HEK293 (cell line): ENCODE measurements at regions not wholly inside any gene's neighbourhood (a gene's known extent, or its start where the extent isn't known, plus 50 kb on each side); places are given as distances from the start of the nearest gene placed in this dataset.

Source experiments
- CTCF ChIA-PET: fragments of 350-600 bp; formaldehyde crosslinking; extraction: SDS; loops from one replicate; lab custom pipeline; 2021; ENCODE audit warnings: antibody characterized with exemption; lab: Yijun Ruan, JAX
- POLR2A ChIA-PET: fragments of 300-600 bp; formaldehyde crosslinking; extraction: SDS; loops from one replicate; lab custom pipeline; 2020; ENCODE audit warnings: antibody characterized with exemption, inconsistent platforms; lab: Yijun Ruan, JAX
- H3K27ac ChIP-seq: fragments of 200-500 bp; sonication (Bioruptor generic); 2 replicates; pipeline ENCODE4 v1.5.1; 2014; ENCODE audit warnings: low read depth, low read length, control low read depth, inconsistent platforms; ENCODE audit errors: extremely low read depth
- H3K36me3 ChIP-seq, 2 experiments: fragments of 200-500 bp in 1 of 2; sonication (Bioruptor generic) in 1 of 2; 1 replicate in 1 of 2; 2 replicates in 1 of 2; pipeline ENCODE4 v1.5.1; 2014 to 2017; ENCODE audit warnings: inconsistent platforms in 2 of 2, low read length in 2 of 2; ENCODE audit not compliant: control insufficient read depth in 2 of 2, insufficient read depth in 1 of 2
- H3K4me1 ChIP-seq: fragments of 200-500 bp; sonication (Bioruptor generic); 2 replicates; pipeline ENCODE4 v1.5.1; 2014; ENCODE audit warnings: mild to moderate bottlenecking, low read length, inconsistent platforms; ENCODE audit not compliant: control insufficient read depth, insufficient read depth
- H3K4me3 ChIP-seq: 2 replicates; pipeline ENCODE4 v1.5.1; 2011; ENCODE audit warnings: low read depth, mild to moderate bottlenecking, control low read depth, low read length, moderate library complexity
- H3K9me3 ChIP-seq: fragments of 200-500 bp; sonication (Bioruptor generic); 2 replicates; pipeline ENCODE4 v1.5.1; 2014; ENCODE audit warnings: low read depth, low read length, inconsistent platforms; ENCODE audit not compliant: control insufficient read depth, insufficient read depth
- OVOL3 ChIP-seq: fragments of 450-650 bp; formaldehyde crosslinking; IDR thresholded peaks from 2 replicates; pipeline ENCODE4 v1.5.1; 2016; ENCODE audit warnings: missing biosample characterization, missing genetic modification characterization
- RBAK ChIP-seq: fragments of 450-650 bp; formaldehyde crosslinking; IDR thresholded peaks from 2 replicates; pipeline ENCODE4 v1.5.1; 2016; ENCODE audit warnings: missing biosample characterization, missing genetic modification characterization
- ZNF138 ChIP-seq: fragments of 450-650 bp; formaldehyde crosslinking; IDR thresholded peaks from 2 replicates; pipeline ENCODE4 v1.5.1; 2016; ENCODE audit warnings: missing biosample characterization, missing genetic modification characterization, borderline replicate concordance
- ZNF335 ChIP-seq: fragments of 450-650 bp; formaldehyde crosslinking; conservative IDR thresholded peaks from 2 replicates; pipeline ENCODE4 v1.5.1; 2016; ENCODE audit warnings: missing biosample characterization, missing genetic modification characterization
- ZNF354C ChIP-seq: fragments of 450-650 bp; formaldehyde crosslinking; IDR thresholded peaks from 2 replicates; pipeline ENCODE4 v1.5.1; 2016; ENCODE audit warnings: missing biosample characterization, missing genetic modification characterization, low read depth, borderline replicate concordance
- ZNF366 ChIP-seq: fragments of 450-650 bp; formaldehyde crosslinking; conservative IDR thresholded peaks from 2 replicates; pipeline ENCODE4 v1.5.1; 2016; ENCODE audit warnings: missing biosample characterization, missing genetic modification characterization
- ZNF501 ChIP-seq: fragments of 450-650 bp; formaldehyde crosslinking; IDR thresholded peaks from 2 replicates; pipeline ENCODE4 v1.5.1; 2016; ENCODE audit warnings: missing biosample characterization, missing genetic modification characterization
- ZNF513 ChIP-seq: fragments of 450-650 bp; IDR thresholded peaks from 2 replicates; pipeline ENCODE4 v1.5.1; 2018; ENCODE audit warnings: missing biosample characterization, missing genetic modification characterization
- ZNF530 ChIP-seq: fragments of 450-650 bp; formaldehyde crosslinking; IDR thresholded peaks from 2 replicates; pipeline ENCODE4 v1.5.1; 2016; ENCODE audit warnings: low read depth, missing biosample characterization, missing genetic modification characterization
- ZNF623 ChIP-seq: fragments of 450-650 bp; formaldehyde crosslinking; IDR thresholded peaks from 2 replicates; pipeline ENCODE4 v1.5.1; 2016; ENCODE audit warnings: missing biosample characterization, missing genetic modification characterization
- ZNF677 ChIP-seq: fragments of 450-650 bp; IDR thresholded peaks from 2 replicates; pipeline ENCODE4 v1.5.0; 2018; ENCODE audit warnings: missing biosample characterization, mild to moderate bottlenecking, missing genetic modification characterization, moderate library complexity
- ZNF785 ChIP-seq: fragments of 450-650 bp; formaldehyde crosslinking; IDR thresholded peaks from 2 replicates; pipeline ENCODE4 v1.5.1; 2016; ENCODE audit warnings: missing biosample characterization, missing genetic modification characterization
- ZSCAN23 ChIP-seq: fragments of 450-650 bp; formaldehyde crosslinking; IDR thresholded peaks from 2 replicates; pipeline ENCODE4 v1.5.1; 2016; ENCODE audit warnings: missing biosample characterization, missing genetic modification characterization
- TF ChIP-seq, protein P1 (sequence below): fragments of 450-650 bp; formaldehyde crosslinking; IDR thresholded peaks from 2 replicates; pipeline ENCODE4 v1.5.1; 2016; ENCODE audit warnings: missing biosample characterization, missing genetic modification characterization
- TF ChIP-seq, protein P2 (sequence below): fragments of 450-650 bp; formaldehyde crosslinking; IDR thresholded peaks from 2 replicates; pipeline ENCODE4 v1.5.1; 2016; ENCODE audit warnings: missing biosample characterization, missing genetic modification characterization
- TF ChIP-seq, protein P3 (sequence below): fragments of 450-650 bp; formaldehyde crosslinking; IDR thresholded peaks from 2 replicates; pipeline ENCODE4 v1.5.1; 2016; ENCODE audit warnings: missing biosample characterization, missing genetic modification characterization
- TF ChIP-seq, protein P4 (sequence below): fragments of 450-650 bp; formaldehyde crosslinking; IDR thresholded peaks from 2 replicates; pipeline ENCODE4 v1.5.1; 2016; ENCODE audit warnings: missing biosample characterization, missing genetic modification characterization

DNA sequence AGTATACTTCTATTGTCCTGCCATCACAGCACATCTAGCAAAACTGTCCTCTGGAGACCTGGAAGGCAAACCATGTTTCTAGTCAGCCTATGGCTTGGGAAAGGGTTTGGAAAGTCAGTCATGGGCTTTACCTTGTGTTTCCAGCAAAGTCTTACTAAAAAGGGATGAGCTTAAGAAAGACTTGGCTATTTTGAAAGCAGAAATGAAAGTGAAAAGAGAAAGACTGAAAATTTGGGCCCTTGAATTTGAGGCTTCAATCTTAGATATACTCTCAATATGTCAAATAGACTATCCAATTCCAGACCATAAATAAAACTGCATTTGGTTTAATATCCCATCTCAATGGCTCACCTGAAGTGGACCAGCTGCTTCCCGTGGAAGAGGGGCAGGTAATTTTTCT is 127.9 kb downstream of the ZNF330 start:
- H3K9me3 ChIP-seq: no peaks in the 10 kb centered on the region
- ChIA-PET POLR2A (no interaction called here), CTCF (no interaction called here)
- H3K4me1 ChIP-seq: no peaks in the 10 kb centered on the region
- TF ChIP-seq ZNF354C: no peak
- no peak for TF ChIP-seq OVOL3 (tag by site-specific recombination)
- no peak for TF ChIP-seq ZNF530 (tag by site-specific recombination)
- TF ChIP-seq ZNF366 (tag by site-specific recombination): no peak
- no peak for TF ChIP-seq ZNF335 (tag by site-specific recombination)
- TF ChIP-seq ZNF501 (tag by site-specific recombination): no peak
- TF ChIP-seq ZSCAN23: no peak
- no peak for TF ChIP-seq ZNF677 (tag by site-specific recombination)
- TF ChIP-seq, protein P1, sequence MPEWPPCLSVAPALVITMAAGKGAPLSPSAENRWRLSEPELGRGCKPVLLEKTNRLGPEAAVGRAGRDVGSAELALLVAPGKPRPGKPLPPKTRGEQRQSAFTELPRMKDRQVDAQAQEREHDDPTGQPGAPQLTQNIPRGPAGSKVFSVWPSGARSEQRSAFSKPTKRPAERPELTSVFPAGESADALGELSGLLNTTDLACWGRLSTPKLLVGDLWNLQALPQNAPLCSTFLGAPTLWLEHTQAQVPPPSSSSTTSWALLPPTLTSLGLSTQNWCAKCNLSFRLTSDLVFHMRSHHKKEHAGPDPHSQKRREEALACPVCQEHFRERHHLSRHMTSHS (tag by site-specific recombination): no peak
- no peak for TF ChIP-seq ZNF623 (tag by site-specific recombination)
- TF ChIP-seq ZNF138: no peak
- H3K27ac ChIP-seq: no peak overlapping the region
- no peaks in the 10 kb centered on the region for H3K36me3 ChIP-seq
- no peak overlapping the region for H3K4me3 ChIP-seq

GRCh38 chr4:141349236-141349635 is 128.5 kb downstream of the ZNF330 start:
- CTCF ChIA-PET: no interaction called here
- no peak overlapping the region for H3K27ac ChIP-seq
- H3K36me3 ChIP-seq: no peaks in the 10 kb centered on the region
- TF ChIP-seq, protein P2, sequence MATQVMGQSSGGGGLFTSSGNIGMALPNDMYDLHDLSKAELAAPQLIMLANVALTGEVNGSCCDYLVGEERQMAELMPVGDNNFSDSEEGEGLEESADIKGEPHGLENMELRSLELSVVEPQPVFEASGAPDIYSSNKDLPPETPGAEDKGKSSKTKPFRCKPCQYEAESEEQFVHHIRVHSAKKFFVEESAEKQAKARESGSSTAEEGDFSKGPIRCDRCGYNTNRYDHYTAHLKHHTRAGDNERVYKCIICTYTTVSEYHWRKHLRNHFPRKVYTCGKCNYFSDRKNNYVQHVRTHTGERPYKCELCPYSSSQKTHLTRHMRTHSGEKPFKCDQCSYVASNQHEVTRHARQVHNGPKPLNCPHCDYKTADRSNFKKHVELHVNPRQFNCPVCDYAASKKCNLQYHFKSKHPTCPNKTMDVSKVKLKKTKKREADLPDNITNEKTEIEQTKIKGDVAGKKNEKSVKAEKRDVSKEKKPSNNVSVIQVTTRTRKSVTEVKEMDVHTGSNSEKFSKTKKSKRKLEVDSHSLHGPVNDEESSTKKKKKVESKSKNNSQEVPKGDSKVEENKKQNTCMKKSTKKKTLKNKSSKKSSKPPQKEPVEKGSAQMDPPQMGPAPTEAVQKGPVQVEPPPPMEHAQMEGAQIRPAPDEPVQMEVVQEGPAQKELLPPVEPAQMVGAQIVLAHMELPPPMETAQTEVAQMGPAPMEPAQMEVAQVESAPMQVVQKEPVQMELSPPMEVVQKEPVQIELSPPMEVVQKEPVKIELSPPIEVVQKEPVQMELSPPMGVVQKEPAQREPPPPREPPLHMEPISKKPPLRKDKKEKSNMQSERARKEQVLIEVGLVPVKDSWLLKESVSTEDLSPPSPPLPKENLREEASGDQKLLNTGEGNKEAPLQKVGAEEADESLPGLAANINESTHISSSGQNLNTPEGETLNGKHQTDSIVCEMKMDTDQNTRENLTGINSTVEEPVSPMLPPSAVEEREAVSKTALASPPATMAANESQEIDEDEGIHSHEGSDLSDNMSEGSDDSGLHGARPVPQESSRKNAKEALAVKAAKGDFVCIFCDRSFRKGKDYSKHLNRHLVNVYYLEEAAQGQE (tag by site-specific recombination): no peak
- no peak for TF ChIP-seq ZNF530 (tag by site-specific recombination)
- no peaks in the 10 kb centered on the region for H3K9me3 ChIP-seq
- H3K4me1 ChIP-seq: no peaks in the 10 kb centered on the region
- POLR2A ChIA-PET: no interaction called here
- H3K4me3 ChIP-seq: no peak overlapping the region

DNA sequence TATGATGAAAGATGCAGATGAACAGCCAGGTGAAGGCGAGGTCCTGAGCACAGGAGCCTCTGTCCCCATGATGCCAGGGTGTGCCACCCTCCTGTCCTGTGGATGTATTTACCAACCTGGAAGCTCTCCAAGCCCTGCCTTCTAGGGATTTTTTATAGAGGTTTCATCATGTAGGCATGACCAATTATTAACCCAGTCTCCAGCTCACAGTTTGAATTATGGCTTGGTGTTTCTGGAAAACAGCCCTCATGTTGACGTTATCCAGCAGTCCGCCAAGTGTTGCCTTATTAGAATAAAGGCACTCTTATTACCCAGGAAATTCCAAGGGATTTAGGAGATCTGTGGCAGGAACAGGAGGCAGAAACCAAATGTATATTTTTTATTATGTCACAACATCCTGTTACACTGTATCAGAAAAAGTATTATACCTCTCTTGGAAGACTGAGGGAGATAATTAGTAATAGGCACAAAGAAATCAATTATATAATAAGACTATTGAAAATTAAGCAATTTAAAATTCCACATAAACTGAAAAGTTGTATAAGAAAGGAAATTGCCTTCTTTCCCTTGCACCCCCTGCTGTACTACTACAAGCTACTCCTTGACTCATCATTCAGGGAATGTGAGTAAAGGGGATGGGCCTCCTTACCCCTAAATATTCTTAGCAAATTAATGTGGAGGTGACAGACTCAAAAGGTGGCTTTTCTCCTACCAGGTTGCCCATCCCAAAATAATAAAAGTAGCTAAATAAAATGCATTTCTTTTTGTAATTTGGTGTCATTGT is 129.6 kb downstream of the ZNF330 start:
- Histone ChIP-seq H3K4me3 (no peak overlapping the region), H3K9me3 (no peaks in the 10 kb centered on the region), H3K36me3 (no peaks in the 10 kb centered on the region), H3K27ac (no peak overlapping the region), H3K4me1 (no peaks in the 10 kb centered on the region)
- ChIA-PET CTCF (interaction anchor here (0.7 kb wide), 1 partner anchor 133 kb away, joined by 3 read pairs; no protein-coding TSS in a partner anchor), POLR2A (no interaction called here)
- TF ChIP-seq ZNF513 (tag by site-specific recombination) (no peak), ZNF785 (no peak), RBAK (no peak)
- TF ChIP-seq, protein P3, sequence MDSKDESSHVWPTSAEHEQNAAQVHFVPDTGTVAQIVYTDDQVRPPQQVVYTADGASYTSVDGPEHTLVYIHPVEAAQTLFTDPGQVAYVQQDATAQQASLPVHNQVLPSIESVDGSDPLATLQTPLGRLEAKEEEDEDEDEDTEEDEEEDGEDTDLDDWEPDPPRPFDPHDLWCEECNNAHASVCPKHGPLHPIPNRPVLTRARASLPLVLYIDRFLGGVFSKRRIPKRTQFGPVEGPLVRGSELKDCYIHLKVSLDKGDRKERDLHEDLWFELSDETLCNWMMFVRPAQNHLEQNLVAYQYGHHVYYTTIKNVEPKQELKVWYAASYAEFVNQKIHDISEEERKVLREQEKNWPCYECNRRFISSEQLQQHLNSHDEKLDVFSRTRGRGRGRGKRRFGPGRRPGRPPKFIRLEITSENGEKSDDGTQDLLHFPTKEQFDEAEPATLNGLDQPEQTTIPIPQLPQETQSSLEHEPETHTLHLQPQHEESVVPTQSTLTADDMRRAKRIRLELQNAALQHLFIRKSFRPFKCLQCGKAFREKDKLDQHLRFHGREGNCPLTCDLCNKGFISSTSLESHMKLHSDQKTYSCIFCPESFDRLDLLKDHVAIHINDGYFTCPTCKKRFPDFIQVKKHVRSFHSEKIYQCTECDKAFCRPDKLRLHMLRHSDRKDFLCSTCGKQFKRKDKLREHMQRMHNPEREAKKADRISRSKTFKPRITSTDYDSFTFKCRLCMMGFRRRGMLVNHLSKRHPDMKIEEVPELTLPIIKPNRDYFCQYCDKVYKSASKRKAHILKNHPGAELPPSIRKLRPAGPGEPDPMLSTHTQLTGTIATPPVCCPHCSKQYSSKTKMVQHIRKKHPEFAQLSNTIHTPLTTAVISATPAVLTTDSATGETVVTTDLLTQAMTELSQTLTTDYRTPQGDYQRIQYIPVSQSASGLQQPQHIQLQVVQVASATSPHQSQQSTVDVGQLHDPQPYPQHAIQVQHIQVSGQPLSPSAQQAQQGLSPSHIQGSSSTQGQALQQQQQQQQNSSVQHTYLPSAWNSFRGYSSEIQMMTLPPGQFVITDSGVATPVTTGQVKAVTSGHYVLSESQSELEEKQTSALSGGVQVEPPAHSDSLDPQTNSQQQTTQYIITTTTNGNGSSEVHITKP (tag by site-specific recombination): 0 out of 2 replicates have a peak, but pooled peaks have one; percentile 26
- TF ChIP-seq, protein P4, sequence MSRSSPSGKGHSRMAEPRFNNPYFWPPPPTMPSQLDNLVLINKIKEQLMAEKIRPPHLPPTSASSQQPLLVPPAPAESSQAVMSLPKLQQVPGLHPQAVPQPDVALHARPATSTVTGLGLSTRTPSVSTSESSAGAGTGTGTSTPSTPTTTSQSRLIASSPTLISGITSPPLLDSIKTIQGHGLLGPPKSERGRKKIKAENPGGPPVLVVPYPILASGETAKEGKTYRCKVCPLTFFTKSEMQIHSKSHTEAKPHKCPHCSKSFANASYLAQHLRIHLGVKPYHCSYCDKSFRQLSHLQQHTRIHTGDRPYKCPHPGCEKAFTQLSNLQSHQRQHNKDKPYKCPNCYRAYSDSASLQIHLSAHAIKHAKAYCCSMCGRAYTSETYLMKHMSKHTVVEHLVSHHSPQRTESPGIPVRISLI (tag by site-specific recombination): no peak
